ENCODE measurements at regions not wholly inside any gene's neighbourhood (a gene's known extent, or its start where the extent isn't known, plus 50 kb on each side); places are given as distances from the start of the nearest gene placed in this dataset.

DNA sequence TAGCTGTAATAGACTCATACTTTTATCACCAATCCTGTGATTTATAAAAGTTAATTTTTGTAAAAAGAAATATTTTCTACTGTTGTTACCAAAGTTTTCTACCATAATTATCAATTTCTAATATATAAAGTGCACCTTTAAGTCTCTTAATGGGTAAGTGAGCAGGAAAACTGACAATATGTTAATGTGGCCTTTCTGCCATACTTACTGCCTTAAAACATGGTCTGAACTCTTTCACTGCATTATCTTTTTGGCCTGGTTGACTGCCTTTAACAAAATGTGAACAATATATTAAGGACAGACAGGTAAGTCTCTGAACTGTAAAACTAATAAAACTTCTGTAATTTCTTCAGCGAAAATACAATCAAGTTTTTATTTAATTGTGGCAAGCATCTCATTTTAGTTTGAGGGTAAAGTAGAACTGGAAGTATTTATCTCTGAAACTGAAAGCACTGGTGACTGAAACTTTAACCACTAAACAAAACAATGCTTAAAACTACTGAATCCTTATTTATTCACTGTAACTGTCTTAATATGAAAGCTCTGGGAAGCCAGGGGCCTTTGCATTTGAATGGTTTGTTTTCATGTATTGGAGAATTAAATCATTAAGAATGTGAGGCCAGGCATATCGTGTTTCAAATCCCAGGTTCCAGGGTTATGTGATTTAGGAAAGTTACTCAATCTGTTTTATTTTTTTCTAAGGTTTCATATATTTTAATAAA is 948.8 kb upstream of the POT1 start:
- Histone ChIP-seq H3K27me3 (ENCODE audit: control insufficient read depth, extremely low read depth, insufficient read depth, low read length) (no peaks in the 10 kb centered on the region), H3K27ac (ENCODE audit: control insufficient read depth, insufficient read depth, low read length) (no peak overlapping the region), H3K4me2 (ENCODE audit: control insufficient read depth, extremely low read depth, insufficient read depth, low read depth, low read length) (no peak overlapping the region), H3K4me3 (ENCODE audit: control insufficient read depth in 2 of 3, extremely low read depth in 1 of 3, insufficient read depth in 2 of 3, low read depth in 1 of 3, low read length in 3 of 3) (no peak overlapping the region), H4K20me1 (ENCODE audit: control insufficient read depth, extremely low read depth, insufficient read depth, low read length) (no peaks in the 10 kb centered on the region), H3K9me3 (ENCODE audit: control insufficient read depth, low read depth, low read length) (no peaks in the 10 kb centered on the region), H2AFZ (ENCODE audit: control insufficient read depth, low read length) (no peak overlapping the region), H3K79me2 (ENCODE audit: control insufficient read depth, insufficient read depth, low read length) (no peaks in the 10 kb centered on the region), H3K36me3 (ENCODE audit: control insufficient read depth in 2 of 2, extremely low read depth in 1 of 2, insufficient read depth in 2 of 2, low read length in 2 of 2) (no peaks in the 10 kb centered on the region), H3K9ac (ENCODE audit: control insufficient read depth, extremely low read depth, insufficient read depth, low read length) (no peak overlapping the region), H3K9me1 (ENCODE audit: control insufficient read depth, extremely low read depth, insufficient read depth, low read length) (no peaks in the 10 kb centered on the region), H3K4me1 (ENCODE audit: control insufficient read depth, extremely low read depth, insufficient read depth, low read length) (no peaks in the 10 kb centered on the region)
- dilution Hi-C loops (cut with MboI; ENCODE audit: extremely low pct_ligation_motif_present, low sequenced_read_pairs): no loop called here
- FAIRE-seq (no peak), DNase-seq (ENCODE audit: low read depth, low spot score) (no peak)
- TF ChIP-seq EZH2 (IDR thresholded peaks at IDR 0.05; ENCODE audit: low read length): no peak
- no peak for TF ChIP-seq CTCF (optimal IDR thresholded peaks at IDR 0.05 in 1 of 3, IDR thresholded peaks at IDR 0.05 in 1 of 3, conservative IDR thresholded peaks at IDR 0.05 in 1 of 3; ENCODE audit: extremely low read depth in 1 of 3, insufficient read depth in 2 of 3, low read length in 3 of 3)

DNA sequence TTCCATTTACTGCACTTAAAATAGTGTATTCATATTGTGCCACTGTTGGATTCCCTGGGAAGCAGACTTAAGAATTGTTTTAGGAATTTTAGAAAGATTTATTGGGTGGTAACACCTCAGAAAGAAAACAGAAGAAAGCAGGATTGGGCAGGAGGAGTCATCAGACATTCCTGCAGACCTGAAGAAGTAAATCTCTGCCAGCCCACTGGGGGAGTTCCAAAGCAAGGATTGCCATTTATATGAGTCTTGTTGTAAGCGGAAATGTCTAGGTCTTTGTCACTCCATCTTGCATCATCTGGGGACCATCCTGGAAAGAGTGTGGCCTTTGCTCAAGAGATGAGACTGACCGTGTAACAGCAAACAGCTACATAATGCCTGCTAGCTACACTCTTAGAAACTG is 947.6 kb upstream of the POT1 start:
- Histone ChIP-seq H4K20me1 (ENCODE audit: control insufficient read depth, extremely low read depth, insufficient read depth, low read length) (no peaks in the 10 kb centered on the region), H3K36me3 (ENCODE audit: control insufficient read depth in 2 of 2, extremely low read depth in 1 of 2, insufficient read depth in 2 of 2, low read length in 2 of 2) (no peaks in the 10 kb centered on the region), H3K9ac (ENCODE audit: control insufficient read depth, extremely low read depth, insufficient read depth, low read length) (no peak overlapping the region), H3K4me2 (ENCODE audit: control insufficient read depth, extremely low read depth, insufficient read depth, low read depth, low read length) (no peak overlapping the region), H3K79me2 (ENCODE audit: control insufficient read depth, insufficient read depth, low read length) (no peaks in the 10 kb centered on the region), H3K27ac (ENCODE audit: control insufficient read depth, insufficient read depth, low read length) (no peak overlapping the region), H3K4me3 (ENCODE audit: control insufficient read depth in 2 of 3, extremely low read depth in 1 of 3, insufficient read depth in 2 of 3, low read depth in 1 of 3, low read length in 3 of 3) (no peak overlapping the region), H2AFZ (ENCODE audit: control insufficient read depth, low read length) (no peak overlapping the region), H3K9me1 (ENCODE audit: control insufficient read depth, extremely low read depth, insufficient read depth, low read length) (no peaks in the 10 kb centered on the region), H3K27me3 (ENCODE audit: control insufficient read depth, extremely low read depth, insufficient read depth, low read length) (no peaks in the 10 kb centered on the region), H3K9me3 (ENCODE audit: control insufficient read depth, low read depth, low read length) (no peaks in the 10 kb centered on the region), H3K4me1 (ENCODE audit: control insufficient read depth, extremely low read depth, insufficient read depth, low read length) (no peaks in the 10 kb centered on the region)
- dilution Hi-C loops (cut with MboI; ENCODE audit: extremely low pct_ligation_motif_present, low sequenced_read_pairs): no loop called here
- FAIRE-seq (no peak), DNase-seq (ENCODE audit: low read depth, low spot score) (no peak)
- no peak for TF ChIP-seq EZH2 (IDR thresholded peaks at IDR 0.05; ENCODE audit: low read length)
- TF ChIP-seq CTCF (optimal IDR thresholded peaks at IDR 0.05 in 1 of 3, IDR thresholded peaks at IDR 0.05 in 1 of 3, conservative IDR thresholded peaks at IDR 0.05 in 1 of 3; ENCODE audit: extremely low read depth in 1 of 3, insufficient read depth in 2 of 3, low read length in 3 of 3): no peak

Data from keratinocyte (primary cell).